ENCODE measurements at regions not wholly inside any gene's neighbourhood (a gene's known extent, or its start where the extent isn't known, plus 50 kb on each side); places are given as distances from the start of the nearest gene placed in this dataset.

DNA sequence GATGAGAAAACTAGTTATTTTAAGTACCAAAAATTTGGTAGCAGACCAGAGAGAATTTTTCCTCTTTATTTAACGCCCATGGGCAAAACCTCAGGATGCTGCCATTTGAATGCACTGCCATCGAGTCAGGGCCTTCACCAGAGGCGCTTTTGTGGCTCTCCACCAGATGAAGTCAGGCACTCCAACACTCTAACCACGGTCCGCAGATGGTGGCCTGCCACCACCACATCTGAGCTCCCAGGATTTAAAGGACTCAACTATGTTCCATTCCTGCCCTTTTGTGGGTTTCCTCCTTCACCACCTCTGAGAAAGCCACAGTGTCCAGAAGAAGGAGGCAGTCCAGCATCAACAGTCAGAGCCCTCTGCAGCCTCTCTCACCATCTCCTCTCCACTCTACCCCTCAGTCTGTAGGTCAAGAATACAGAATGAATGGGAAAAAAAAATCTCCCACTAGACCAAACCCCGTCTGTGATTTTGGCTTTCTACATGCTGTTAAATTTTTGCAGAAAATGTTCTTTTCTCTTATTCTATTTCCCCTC lies 647.4 kb downstream of the USP25 start:
- H3K4me1 ChIP-seq (ENCODE audit: insufficient read depth): peaks cover 7% of the 10 kb centered on the region
- no peaks in the 10 kb centered on the region for H3K9me3 ChIP-seq (ENCODE audit: low read depth)
- peaks cover 15% of the 10 kb centered on the region; the same call in 1 of the 2 replicates for H3K79me2 ChIP-seq (ENCODE audit: insufficient read depth)
- DNase-seq: no peak
- WGBS, 2 experiments (ENCODE audit: low coverage in 1 of 2, low lambda C conversion rate in 2 of 2, missing lambda C conversion rate in 2 of 2): 78 to 84% methylated on average over 6 of the region's 6 CpGs
- no peaks in the 10 kb centered on the region for H3K27me3 ChIP-seq (replicated peaks; ENCODE audit: insufficient read depth)
- TF ChIP-seq EZH2phosphoT487 (IDR thresholded peaks at IDR 0.05; ENCODE audit: insufficient read depth, low read depth): no peak
- no peak for TF ChIP-seq EZH2 (IDR thresholded peaks at IDR 0.05; ENCODE audit: insufficient read depth, poor library complexity, severe bottlenecking)
- no peaks in the 10 kb centered on the region; the same call in 1 of the 2 replicates for H3K9me2 ChIP-seq (ENCODE audit: insufficient read depth)
- no peak overlapping the region for H3K9ac ChIP-seq
- H3F3A ChIP-seq (ENCODE audit: insufficient read depth): 0 out of 2 replicates have a peak, but pooled peaks cover 5% of the 10 kb centered on the region
- no peak overlapping the region for H3K4me3 ChIP-seq
- no peak overlapping the region for H3K4me2 ChIP-seq (ENCODE audit: unreplicated experiment)
- no peaks in the 10 kb centered on the region for H3K36me3 ChIP-seq (ENCODE audit: low read depth)
- in situ Hi-C loops (cut with MboI): no loop called here
- H4K20me1 ChIP-seq (ENCODE audit: insufficient read depth): no peaks in the 10 kb centered on the region
- no peak overlapping the region for H3K27ac ChIP-seq
- H2AFZ ChIP-seq: no peak overlapping the region

DNA sequence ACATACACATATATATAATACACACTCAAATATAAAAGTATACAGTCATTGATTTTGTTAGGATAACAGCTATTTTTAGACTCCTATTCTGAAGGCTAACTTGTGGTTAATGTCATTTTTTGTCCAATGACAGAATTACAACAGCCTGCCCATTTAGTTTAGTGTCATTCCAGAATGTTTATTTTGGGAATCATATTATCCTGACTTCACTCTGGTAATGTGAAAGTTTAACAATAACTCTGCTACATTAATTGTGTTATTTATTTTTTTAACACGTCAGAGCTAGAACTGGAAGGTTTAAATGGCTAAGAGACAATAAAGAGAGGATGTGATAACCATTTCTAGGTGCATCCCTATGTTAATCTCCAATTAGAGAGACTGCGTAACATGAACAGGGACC lies 648.1 kb downstream of the USP25 start:
- Histone ChIP-seq H3K4me2 (ENCODE audit: unreplicated experiment) (no peak overlapping the region), H3K9me3 (ENCODE audit: low read depth) (no peaks in the 10 kb centered on the region), H3K9ac (no peak overlapping the region), H3K27me3 (replicated peaks; ENCODE audit: insufficient read depth) (no peaks in the 10 kb centered on the region), H3K4me1 (ENCODE audit: insufficient read depth) (peaks cover 9% of the 10 kb centered on the region), H3K9me2 (ENCODE audit: insufficient read depth) (no peaks in the 10 kb centered on the region; the same call in 1 of the 2 replicates), H3K36me3 (ENCODE audit: low read depth) (no peaks in the 10 kb centered on the region), H3K4me3 (no peak overlapping the region), H3K79me2 (ENCODE audit: insufficient read depth) (peaks cover 15% of the 10 kb centered on the region; the same call in 1 of the 2 replicates), H2AFZ (no peak overlapping the region), H4K20me1 (ENCODE audit: insufficient read depth) (no peaks in the 10 kb centered on the region), H3K27ac (no peak overlapping the region), H3F3A (ENCODE audit: insufficient read depth) (0 out of 2 replicates have a peak, but pooled peaks cover 5% of the 10 kb centered on the region)
- WGBS, 2 experiments (ENCODE audit: low coverage in 1 of 2, low lambda C conversion rate in 2 of 2, missing lambda C conversion rate in 2 of 2): 80 to 86% methylated on average over 2 of the region's 2 CpGs
- no peak for DNase-seq
- in situ Hi-C loops (cut with MboI): no loop called here
- TF ChIP-seq EZH2phosphoT487 (IDR thresholded peaks at IDR 0.05; ENCODE audit: insufficient read depth, low read depth): no peak
- no peak for TF ChIP-seq EZH2 (IDR thresholded peaks at IDR 0.05; ENCODE audit: insufficient read depth, poor library complexity, severe bottlenecking)

DNA sequence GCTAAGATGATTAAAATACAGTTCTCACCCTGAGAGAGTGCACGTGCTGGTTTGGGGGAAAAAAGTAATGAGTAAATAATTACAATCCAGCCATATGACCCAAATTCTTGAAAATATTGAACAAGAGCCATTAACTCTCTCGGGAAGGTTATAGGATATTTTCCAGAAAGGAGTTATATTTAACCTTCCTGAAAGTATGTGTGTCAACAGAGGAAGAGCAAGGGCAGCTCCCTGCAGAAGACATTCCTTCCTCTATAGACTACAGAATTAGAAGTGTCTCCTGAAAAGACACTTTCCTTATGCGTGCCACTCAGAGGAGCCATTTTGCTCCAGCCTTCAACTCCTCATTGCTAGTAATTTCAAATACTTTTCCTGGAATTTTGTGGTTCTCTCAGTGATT lies 648.7 kb downstream of the USP25 start:
- TF ChIP-seq EZH2phosphoT487 (IDR thresholded peaks at IDR 0.05; ENCODE audit: insufficient read depth, low read depth) (no peak), EZH2 (IDR thresholded peaks at IDR 0.05; ENCODE audit: insufficient read depth, poor library complexity, severe bottlenecking) (no peak)
- Histone ChIP-seq H3K27ac (no peak overlapping the region), H3K79me2 (ENCODE audit: insufficient read depth) (peaks cover 15% of the 10 kb centered on the region; the same call in 1 of the 2 replicates), H3K4me2 (ENCODE audit: unreplicated experiment) (no peak overlapping the region), H3K9ac (no peak overlapping the region), H3K4me1 (ENCODE audit: insufficient read depth) (peaks cover 9% of the 10 kb centered on the region), H3K36me3 (ENCODE audit: low read depth) (no peaks in the 10 kb centered on the region), H3K4me3 (no peak overlapping the region), H2AFZ (no peak overlapping the region), H4K20me1 (ENCODE audit: insufficient read depth) (no peaks in the 10 kb centered on the region), H3F3A (ENCODE audit: insufficient read depth) (0 out of 2 replicates have a peak, but pooled peaks cover 5% of the 10 kb centered on the region), H3K9me2 (ENCODE audit: insufficient read depth) (no peaks in the 10 kb centered on the region; the same call in 1 of the 2 replicates), H3K27me3 (replicated peaks; ENCODE audit: insufficient read depth) (no peaks in the 10 kb centered on the region), H3K9me3 (ENCODE audit: low read depth) (no peaks in the 10 kb centered on the region)
- WGBS, 2 experiments (ENCODE audit: low coverage in 1 of 2, low lambda C conversion rate in 2 of 2, missing lambda C conversion rate in 2 of 2): 69% methylated on average over 3 of the region's 3 CpGs
- in situ Hi-C loops (cut with MboI): no loop called here
- no peak for DNase-seq

DNA sequence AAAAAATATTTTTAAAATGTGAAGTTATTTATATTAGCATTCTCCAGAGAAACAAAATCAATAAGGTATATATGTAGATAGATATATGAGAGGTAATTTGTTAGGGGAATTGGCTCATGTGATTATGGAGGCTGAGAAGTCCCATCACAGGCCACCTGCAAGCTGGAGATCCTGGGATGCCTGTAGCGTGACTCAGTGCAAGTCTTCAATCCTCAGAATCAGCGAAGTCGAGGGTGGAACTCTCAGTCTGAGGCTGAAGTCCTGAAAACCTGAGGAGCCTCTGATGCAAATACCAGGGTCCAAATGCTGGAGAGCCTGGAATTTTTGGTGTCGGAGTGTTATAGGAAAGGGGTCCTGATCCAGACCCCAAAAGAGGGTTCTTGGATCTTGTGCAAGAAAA lies 658.5 kb downstream of the USP25 start:
- H3K36me3 ChIP-seq (ENCODE audit: low read depth): no peaks in the 10 kb centered on the region
- no peaks in the 10 kb centered on the region for H3K9me2 ChIP-seq (ENCODE audit: insufficient read depth)
- H3K27me3 ChIP-seq (replicated peaks; ENCODE audit: insufficient read depth): no peaks in the 10 kb centered on the region
- no peaks in the 10 kb centered on the region for H3K79me2 ChIP-seq (ENCODE audit: insufficient read depth)
- 96 to 97% methylated on average over 4 of the region's 4 CpGs for WGBS, 2 experiments (ENCODE audit: low coverage in 1 of 2, low lambda C conversion rate in 2 of 2, missing lambda C conversion rate in 2 of 2)
- TF ChIP-seq EZH2 (IDR thresholded peaks at IDR 0.05; ENCODE audit: insufficient read depth, poor library complexity, severe bottlenecking) (no peak), EZH2phosphoT487 (IDR thresholded peaks at IDR 0.05; ENCODE audit: insufficient read depth, low read depth) (no peak)
- no peak overlapping the region for H3K27ac ChIP-seq
- H3K4me3 ChIP-seq: no peak overlapping the region
- in situ Hi-C loops (cut with MboI): no loop called here
- DNase-seq: no peak
- H3F3A ChIP-seq (ENCODE audit: insufficient read depth): no peaks in the 10 kb centered on the region
- no peaks in the 10 kb centered on the region for H4K20me1 ChIP-seq (ENCODE audit: insufficient read depth)
- no peaks in the 10 kb centered on the region for H3K4me1 ChIP-seq (ENCODE audit: insufficient read depth)
- no peak overlapping the region for H3K9ac ChIP-seq
- no peak overlapping the region for H2AFZ ChIP-seq
- no peaks in the 10 kb centered on the region for H3K9me3 ChIP-seq (ENCODE audit: low read depth)
- no peak overlapping the region for H3K4me2 ChIP-seq (ENCODE audit: unreplicated experiment)

Measured in GM23248 (cell line).